ENCODE measurements at regions not wholly inside any gene's neighbourhood (a gene's known extent, or its start where the extent isn't known, plus 50 kb on each side); places are given as distances from the start of the nearest gene placed in this dataset.

- DNase-seq (ENCODE audit: low spot score) = no peak
These were observed 292.7 kb downstream of the IRX1 start for GRCh38 chr5:3888310-3888709.

GRCh38 chr5:3889412-3890142 is 293.9 kb downstream of the IRX1 start:
- no peak for DNase-seq (ENCODE audit: low spot score)

GRCh38 chr5:3891113-3891512 is 295.5 kb downstream of the IRX1 start:
- no peak for DNase-seq (ENCODE audit: low spot score)

DNA sequence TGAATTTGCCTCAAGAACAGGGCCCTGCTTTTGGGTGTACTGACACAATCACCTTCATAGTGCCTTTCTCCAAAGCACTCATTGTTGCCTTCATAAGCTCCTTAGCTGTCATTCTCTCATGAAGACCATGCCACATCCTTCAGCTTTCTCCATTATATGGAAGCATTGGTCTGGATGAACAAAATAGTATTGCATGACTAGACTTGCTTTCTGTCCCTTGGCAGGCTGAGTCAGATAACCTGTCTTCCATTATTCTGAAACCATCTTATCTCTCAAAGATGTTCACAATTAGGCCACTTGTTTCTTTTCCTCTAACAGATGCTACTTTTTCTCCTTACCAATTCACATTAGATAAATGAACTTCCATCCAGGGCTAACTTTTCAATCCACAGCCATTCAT is 297.9 kb downstream of the IRX1 start:
- no peak for DNase-seq (ENCODE audit: low spot score)

DNA sequence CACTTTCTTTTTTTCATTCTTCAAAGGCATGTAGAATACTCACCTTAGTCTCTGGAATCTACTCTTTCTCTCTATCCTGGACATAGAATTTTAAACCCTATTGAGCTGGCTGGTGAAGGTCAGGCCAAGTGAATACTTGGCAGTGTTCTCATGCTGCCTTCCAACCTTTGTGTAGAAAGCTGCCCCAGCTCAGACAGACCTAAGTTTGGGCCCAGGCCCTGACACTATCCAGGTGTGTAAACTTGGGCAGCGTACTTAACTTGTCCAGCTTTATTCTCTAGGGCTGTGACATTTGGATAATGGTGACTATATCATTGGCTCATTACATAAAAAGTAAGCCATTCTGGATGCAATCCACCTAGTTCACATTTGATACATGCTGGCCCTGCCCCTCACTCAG is 298.3 kb downstream of the IRX1 start:
- no peak for DNase-seq (ENCODE audit: low spot score)

DNA sequence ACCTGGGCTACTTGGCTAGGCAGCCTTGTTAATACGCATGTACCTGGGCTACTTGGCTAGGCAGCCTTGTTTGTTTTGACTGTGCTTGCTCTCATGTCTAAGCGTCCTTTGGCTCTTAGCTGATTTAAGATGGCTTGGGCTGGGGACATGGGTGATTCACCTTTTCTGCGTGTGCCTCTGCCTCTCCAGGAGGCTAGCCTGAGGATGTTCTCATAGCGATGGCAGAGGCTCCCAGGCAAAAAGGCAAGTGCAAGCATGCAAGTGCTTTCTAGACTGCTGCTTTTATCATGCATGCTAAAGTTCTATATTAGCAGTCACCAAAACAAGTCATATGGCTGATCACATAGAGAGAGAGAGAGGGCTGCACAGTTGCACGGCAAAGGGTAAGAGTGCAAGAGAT is 300.5 kb downstream of the IRX1 start:
- DNase-seq (ENCODE audit: low spot score) = no peak

DNA sequence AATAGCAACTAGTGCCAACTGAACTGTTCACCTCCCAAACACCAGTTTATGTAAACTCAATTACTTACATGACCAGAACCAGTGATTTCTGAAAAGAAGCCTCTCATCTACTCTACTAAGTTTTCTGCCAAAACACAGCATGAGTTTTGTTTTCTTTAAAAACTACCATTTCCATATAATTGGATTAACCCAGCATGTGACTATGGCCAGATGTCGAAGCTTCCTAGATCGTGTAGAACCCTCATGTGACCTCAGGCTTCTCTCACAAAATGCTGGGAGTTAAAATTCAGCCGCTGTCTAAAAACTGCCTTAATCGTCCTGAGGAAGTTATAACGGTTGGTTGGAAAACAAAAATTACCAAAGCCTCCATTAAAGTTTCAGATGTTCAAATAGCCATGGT is 303.5 kb downstream of the IRX1 start:
- DNase-seq (ENCODE audit: low spot score) = no peak

DNA sequence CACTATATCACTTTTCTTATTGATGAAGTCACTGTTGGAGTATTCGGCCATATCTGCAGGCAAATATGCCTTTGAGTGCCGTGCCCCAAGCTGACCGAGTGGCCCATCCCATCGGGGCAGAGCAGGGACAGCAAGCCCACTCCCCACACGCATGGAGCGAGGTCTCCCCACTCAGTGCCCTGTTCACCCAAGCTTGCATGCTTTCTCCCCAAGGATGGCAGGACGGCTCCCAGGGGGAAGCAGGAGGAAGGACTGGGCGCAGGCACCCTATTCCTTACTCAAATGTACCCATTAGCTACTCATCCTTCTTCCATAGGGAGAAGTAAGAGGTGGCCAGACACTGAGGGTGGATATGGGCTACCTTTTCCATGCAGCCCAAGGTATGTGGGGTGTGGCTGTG is 309.0 kb downstream of the IRX1 start:
- no peak for DNase-seq (ENCODE audit: low spot score)

DNA sequence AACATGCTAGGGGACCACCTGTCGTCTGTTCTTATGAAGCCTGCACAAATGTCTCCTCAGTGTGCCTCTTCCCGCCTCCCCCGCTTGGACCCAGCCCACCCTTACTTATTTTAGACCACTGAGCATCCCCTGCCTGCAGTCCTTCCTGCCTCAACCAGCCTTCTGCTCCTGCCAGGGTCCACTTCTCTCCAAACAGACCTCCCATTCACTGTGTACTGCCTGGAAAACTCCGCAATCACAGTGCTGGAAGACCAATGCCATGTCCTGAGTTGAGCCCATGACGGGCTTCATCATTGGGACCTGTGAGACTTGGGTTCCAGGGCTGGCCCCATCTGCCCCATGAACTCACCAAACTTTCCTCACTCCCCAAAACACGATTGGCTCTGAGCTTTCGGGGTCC is 309.4 kb downstream of the IRX1 start:
- DNase-seq (ENCODE audit: low spot score) = no peak

DNA sequence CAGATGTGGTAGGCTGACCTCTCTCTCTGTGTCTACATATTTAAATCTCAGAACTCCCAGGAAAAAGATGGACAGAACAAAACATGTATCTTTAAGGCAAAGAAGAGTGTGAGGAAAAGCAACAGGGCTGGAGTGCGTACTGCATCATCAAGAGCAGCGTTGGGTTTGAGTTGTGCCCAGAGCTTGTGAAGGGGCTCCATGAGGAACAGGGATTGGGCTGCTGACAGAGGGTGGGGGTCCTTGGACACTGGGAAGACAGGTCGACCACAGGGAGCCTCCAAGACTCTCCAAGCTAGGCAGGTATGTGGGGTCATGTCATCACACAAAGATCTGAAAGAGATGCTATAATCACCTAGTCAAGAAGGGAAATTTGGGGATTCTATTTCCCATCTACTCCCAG is 309.9 kb downstream of the IRX1 start:
- no peak for DNase-seq (ENCODE audit: low spot score)

- no peak for DNase-seq (ENCODE audit: low spot score)
These were observed 315.5 kb downstream of the IRX1 start for GRCh38 chr5:3911111-3911510.

DNA sequence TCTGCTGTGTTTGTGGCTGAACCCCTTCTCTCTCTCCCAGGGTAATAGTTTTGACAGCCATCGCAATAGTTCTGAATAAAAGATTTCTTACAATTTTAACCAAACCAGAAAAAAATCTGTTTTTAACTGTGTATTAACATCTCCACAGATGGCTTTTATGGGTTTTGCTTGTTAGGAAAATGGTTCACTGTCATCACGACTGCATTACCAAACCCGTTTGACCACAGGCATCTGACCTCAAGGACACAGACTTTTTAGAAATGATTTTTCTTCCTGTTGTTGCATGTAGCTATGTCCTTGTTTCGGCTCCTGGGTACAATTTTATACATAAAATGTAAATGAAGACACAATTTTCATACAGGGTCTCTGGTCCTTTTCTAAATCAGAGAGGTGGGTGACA is 316.1 kb downstream of the IRX1 start:
- no peak for DNase-seq (ENCODE audit: low spot score)

GRCh38 chr5:3912790-3913189 is 317.2 kb downstream of the IRX1 start:
- DNase-seq (ENCODE audit: low spot score) = no peak

GRCh38 chr5:3913279-3913678 is 317.6 kb downstream of the IRX1 start:
- DNase-seq (ENCODE audit: low spot score) = no peak

- DNase-seq (ENCODE audit: low spot score) = no peak
These were observed 329.4 kb downstream of the IRX1 start for GRCh38 chr5:3925022-3925421.

DNA sequence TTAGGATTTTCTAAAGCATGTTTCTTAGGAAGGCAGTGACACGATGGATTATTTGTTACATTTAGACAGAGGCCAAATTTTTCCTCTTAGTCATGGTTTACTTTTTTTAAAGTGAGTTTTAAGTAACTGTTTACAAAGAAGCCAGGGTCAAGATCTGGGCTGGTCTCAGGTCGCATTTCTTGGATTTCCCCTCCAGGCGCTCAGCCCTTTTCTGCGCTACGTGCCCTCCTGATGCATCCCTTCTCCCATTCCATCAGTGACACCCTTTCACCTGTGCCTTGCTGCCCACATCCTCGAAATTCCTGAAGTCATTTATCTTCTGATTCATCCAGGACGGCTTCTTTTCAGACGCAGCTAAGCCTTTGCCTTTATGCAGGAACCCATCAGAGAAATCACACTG is 330.3 kb downstream of the IRX1 start:
- no peak for DNase-seq (ENCODE audit: low spot score)

DNA sequence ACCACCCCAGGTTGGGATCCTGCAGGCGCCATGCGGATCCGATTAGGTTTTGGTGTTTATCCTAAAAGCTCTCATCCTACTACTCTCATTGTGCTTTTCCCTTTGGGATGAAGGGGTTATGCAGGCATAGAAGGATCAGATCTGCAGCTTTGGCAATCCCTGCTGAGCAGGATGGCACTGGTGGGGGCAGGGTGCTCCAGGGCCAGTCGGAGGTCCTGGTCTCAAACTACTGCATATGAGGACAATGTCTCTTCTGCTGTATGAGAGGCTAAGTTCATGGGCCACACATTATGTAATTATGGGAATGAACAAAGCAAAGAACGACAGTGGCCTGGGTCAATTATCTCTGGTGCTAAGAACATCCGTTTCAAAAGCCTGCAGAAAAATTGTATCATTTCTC is 334.2 kb downstream of the IRX1 start:
- no peak for DNase-seq (ENCODE audit: low spot score)

DNA sequence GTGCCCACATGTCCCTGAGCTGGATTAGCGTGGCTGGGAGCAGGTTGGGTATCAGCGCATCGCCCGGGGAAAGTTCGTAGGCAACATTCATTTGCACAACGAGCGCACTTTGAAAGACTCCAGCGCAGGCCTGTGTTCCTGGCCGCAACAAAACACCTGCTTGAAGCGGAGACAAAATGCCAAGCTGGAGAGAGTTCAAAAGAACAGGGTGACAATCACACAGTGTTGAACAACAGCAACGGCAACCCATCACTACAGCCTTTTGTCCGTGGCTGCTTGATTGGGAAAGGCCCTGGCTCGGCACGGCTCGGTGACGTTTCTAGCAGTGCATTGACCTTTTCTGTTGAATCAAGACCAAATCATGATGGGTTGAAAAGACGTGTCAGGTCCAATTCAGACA is 336.3 kb downstream of the IRX1 start:
- no peak for DNase-seq (ENCODE audit: low spot score)

GRCh38 chr5:3933536-3933935 is 337.9 kb downstream of the IRX1 start:
- no peak for DNase-seq (ENCODE audit: low spot score)

DNA sequence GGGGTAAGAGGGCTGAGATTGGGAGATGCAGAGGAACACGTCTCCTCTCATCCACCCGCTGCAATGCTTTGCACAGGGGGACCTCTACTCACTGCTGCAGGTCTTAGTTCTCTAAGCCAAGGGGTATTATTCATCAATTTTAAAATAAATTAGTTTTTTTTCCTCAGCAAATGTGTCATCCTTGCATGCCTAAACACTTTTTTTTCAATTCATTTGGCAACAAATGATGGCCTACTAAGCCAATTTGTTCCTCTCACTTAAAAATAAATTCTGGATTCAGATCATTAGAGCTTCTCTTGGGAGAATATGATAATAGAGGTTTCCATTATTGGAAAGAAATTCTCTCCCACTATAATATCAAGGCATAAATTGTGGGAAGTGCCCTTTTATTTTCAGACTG is 338.3 kb downstream of the IRX1 start:
- no peak for DNase-seq (ENCODE audit: low spot score)

- DNase-seq (ENCODE audit: low spot score) = no peak
These were observed 348.2 kb downstream of the IRX1 start for GRCh38 chr5:3943859-3944258.

GRCh38 chr5:3944930-3945329 is 349.3 kb downstream of the IRX1 start:
- DNase-seq (ENCODE audit: low spot score) = no peak

DNA sequence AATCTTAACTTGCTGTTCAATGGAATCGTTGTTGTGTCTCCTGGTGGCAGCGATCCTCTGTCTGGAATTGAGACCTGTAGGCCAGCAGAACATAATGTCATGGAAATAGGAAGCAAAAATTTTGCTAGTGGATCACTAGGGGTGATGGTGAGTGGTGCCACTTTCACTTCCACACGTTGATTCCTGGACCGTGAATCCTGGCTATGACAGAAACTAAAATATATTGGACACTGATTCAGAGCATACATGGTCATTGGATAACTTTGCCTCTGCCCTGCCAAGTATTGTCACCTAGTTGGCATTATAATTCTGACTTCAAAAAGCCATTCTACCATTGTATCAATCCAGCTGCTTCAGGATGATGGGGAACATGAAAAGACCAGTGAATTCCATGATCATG is 353.2 kb downstream of the IRX1 start:
- no peak for DNase-seq (ENCODE audit: low spot score)

- no peak for DNase-seq (ENCODE audit: low spot score)
These were observed 358.6 kb downstream of the IRX1 start for GRCh38 chr5:3954199-3954598.

DNA sequence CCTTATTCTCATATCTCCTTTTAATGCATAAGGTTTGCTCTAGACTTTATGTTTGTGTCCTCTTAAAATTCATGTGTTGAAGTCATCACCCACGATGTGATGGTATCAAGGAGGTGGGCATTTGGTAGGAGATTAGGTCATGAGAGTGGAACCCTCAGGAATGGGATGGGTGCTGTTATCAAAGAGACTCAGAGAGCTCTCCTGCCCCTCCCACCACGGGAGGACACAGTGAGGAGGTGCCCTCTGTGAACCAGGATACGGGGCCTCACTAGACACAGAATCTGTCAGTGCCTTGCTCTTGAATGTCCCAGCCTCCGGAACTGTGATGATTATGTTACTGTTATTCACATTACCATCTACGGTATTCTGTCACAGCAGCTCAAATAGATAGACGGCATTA is 359.0 kb downstream of the IRX1 start:
- DNase-seq (ENCODE audit: low spot score) = no peak

Data from activated CD4-positive, alpha-beta T cell treated with anti-CD3 and anti-CD28 coated beads, Interleukin-2, Interleukin-4, amounts not matched to agents 100 ng/mL and 50 ng/mL, durations not matched to agents 16 hours and 8 hours (primary cell).